ENCODE measurements at regions not wholly inside any gene's neighbourhood (a gene's known extent, or its start where the extent isn't known, plus 50 kb on each side); places are given as distances from the start of the nearest gene placed in this dataset.

- no peak for DNase-seq
Observed at GRCh38 chr13:33373624-33374023, 88.1 kb upstream of the STARD13 start.

GRCh38 chr13:33375421-33375820 is 89.9 kb upstream of the STARD13 start:
- DNase-seq, result no peak

GRCh38 chr13:33376212-33376611 is 90.7 kb upstream of the STARD13 start:
- DNase-seq, result no peak

GRCh38 chr13:33377411-33377810 is 91.9 kb upstream of the STARD13 start:
- DNase-seq, result no peak

- DNase-seq, result no peak
Observed at GRCh38 chr13:33377825-33378224, 92.3 kb upstream of the STARD13 start.

GRCh38 chr13:33379608-33380007 is 94.1 kb upstream of the STARD13 start:
- DNase-seq, result no peak

GRCh38 chr13:33380487-33381079 is 95.0 kb upstream of the STARD13 start:
- DNase-seq, result no peak

GRCh38 chr13:33381180-33381579 is 95.6 kb upstream of the STARD13 start:
- DNase-seq, result no peak

- no peak for DNase-seq
Observed at GRCh38 chr13:33381906-33382305, 96.4 kb upstream of the STARD13 start.

GRCh38 chr13:33383724-33384577 is 98.4 kb upstream of the STARD13 start:
- no peak for DNase-seq

GRCh38 chr13:33388286-33388998 is 102.9 kb upstream of the STARD13 start:
- no peak for DNase-seq

GRCh38 chr13:33392794-33393405 is 107.3 kb upstream of the STARD13 start:
- no peak for DNase-seq

- DNase-seq, result no peak
Observed at GRCh38 chr13:33394294-33394932, 108.9 kb upstream of the STARD13 start.

GRCh38 chr13:33401238-33401637 is 115.7 kb upstream of the STARD13 start:
- peak; percentile 6 for DNase-seq

GRCh38 chr13:33402975-33403374 is 117.4 kb upstream of the STARD13 start:
- no peak for DNase-seq

GRCh38 chr13:33403807-33404362 is 118.3 kb upstream of the STARD13 start:
- no peak for DNase-seq

GRCh38 chr13:33405371-33405770 is 119.8 kb upstream of the STARD13 start:
- no peak for DNase-seq

GRCh38 chr13:33409673-33410510 is 124.3 kb upstream of the STARD13 start:
- DNase-seq, result no peak

GRCh38 chr13:33410619-33411018 is 125.1 kb upstream of the STARD13 start:
- no peak for DNase-seq

GRCh38 chr13:33411312-33411711 is 125.8 kb upstream of the STARD13 start:
- no peak for DNase-seq

- DNase-seq, result no peak
Observed at GRCh38 chr13:33415822-33416221, 130.3 kb upstream of the STARD13 start.

Data from NCI-H1694 (cell line).